ENCODE measurements at regions not wholly inside any gene's neighbourhood (a gene's known extent, or its start where the extent isn't known, plus 50 kb on each side); places are given as distances from the start of the nearest gene placed in this dataset.
A peak's percentile ranks its signal among the peaks of the same experiment; 100 is the strongest.

DNA sequence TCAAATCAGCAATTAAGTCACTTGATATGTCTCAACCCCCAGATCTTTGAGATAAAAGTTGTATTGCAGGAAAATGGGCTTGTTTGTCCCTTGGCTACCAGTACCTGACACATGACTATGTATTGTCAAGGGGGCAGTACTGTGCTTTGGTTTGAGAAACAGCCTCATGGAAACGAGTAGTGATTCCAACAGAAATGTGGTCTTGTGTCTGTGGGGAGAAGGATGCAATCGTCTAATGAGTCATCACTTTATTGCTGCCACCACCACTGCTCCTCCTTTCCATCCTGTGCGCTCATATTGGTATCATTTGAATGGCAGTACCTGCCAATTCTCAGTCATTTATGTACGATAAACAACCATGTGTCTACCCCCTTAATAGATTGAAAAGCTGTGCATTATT lies 72.8 kb upstream of the ARHGAP5 start:
- DNase-seq (ENCODE audit: low read depth): peak; percentile 90

DNA sequence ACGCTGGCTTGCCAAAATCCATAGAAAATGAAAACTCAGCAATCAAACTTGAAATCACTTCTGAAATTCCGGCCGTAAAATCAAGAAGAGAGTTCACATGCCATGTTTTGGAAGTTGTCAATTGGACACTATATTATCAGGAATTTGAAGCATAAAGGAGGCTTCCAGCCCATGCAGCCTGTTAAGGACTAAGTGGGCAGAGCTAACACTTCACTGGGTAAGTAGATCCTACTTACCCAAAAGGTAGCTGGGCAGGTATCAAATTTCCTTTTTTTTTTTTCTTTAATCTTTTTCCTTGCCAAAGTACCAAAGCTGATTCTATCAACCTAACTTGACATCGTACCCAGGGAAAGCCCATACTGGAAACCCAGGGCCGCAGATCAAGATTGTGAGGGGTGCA lies 71.5 kb upstream of the ARHGAP5 start:
- no peak for DNase-seq (ENCODE audit: low read depth)

DNA sequence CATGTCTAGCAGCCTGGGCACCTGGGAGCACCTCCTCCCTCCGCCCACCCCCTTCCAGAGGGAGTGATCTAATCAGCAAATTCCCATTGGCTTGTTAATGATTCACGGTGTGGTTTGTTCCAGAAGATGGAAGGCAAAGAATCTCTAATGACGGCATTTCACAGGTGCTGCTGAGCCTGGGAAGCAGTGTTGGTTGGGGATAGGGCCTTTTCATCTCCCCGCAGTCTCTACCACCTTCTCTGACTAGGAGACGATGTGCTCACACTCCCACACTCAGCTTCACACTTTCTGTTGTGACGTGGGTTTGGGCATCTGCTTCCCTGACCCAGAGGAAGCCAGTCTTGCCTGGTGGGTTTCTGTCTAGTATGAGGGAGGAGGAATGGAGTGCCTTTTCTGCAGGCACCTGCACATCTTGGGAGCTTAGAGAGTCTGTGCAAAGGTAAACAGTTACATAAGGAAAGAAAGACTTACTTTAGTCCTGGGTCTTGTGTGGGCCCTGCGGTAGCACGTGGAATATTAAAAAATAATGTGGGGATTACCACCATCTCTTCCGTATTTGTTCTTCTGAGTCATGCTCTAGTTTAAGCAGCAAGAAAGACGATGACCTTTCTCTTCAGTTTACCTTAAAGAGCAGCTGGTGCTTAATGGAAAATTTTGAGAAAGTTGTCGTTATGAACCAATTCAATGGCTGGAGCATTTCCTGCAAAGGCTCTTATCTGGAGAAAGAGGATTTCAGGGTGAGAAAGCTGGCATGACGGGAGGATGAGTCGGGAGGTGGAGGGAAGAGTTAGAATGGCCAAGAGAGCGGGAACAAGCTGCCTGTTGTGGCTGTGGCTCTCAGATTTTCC lies 70.6 kb upstream of the ARHGAP5 start:
- DNase-seq (ENCODE audit: low read depth): peak; percentile 77

DNA sequence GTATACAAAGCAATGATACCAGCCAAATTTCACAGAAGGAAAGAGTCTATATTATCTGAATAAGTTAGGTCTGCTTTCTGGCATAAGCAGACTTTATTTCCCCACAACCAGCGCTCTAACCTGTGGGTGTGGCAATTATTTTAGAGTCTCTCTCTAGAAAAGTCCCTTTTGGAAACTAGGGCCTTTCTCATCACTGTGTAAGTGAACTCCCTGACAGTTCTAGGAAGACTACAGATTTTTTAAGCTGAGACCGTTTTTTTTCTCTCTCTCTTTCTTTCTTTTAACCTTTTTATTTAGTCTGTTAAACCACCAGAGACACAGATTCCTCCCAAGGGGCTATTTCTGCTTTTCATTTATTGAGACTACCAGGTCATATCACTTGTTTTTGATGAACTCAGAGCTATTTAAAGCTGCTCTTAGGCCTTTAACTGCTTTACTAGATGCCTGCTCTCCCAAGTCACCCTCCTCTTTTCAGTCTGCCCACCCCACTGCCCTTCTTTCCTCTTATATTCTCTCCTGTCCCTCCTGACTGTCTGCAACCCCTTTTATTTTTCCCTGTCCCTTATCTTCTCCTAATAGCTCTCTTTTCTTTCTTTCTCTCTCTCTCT lies 69.2 kb upstream of the ARHGAP5 start:
- DNase-seq (ENCODE audit: low read depth): no peak

DNA sequence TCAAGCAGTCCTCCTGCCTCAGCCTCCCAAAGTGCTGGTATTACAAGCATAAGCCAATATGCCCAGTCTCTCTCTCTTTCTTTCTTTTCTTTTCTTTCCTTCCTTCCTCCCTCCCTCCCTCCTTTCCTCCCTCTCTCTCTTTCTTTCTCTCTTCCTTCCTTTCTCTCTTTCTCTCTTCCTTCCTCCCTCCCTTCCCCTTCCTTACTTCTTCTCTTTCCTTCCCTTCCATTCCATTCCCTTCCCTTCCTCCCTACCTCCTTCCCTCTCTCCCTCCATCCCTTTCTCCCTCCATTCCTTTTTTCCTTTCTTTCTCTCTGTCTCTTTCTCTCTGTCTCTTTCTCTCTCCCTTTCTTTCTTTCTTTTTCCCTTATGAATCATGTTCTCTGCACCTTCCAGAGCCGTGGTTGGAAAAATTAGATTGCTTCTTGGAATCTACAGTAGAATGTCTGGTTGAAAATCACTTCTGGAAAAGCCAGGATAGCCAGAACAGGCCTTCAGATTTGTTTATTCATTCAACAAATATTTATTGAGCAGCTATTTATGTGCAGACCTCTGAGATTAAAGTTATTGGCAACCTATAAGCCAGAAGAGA lies 68.4 kb upstream of the ARHGAP5 start:
- DNase-seq (ENCODE audit: low read depth): no peak

DNA sequence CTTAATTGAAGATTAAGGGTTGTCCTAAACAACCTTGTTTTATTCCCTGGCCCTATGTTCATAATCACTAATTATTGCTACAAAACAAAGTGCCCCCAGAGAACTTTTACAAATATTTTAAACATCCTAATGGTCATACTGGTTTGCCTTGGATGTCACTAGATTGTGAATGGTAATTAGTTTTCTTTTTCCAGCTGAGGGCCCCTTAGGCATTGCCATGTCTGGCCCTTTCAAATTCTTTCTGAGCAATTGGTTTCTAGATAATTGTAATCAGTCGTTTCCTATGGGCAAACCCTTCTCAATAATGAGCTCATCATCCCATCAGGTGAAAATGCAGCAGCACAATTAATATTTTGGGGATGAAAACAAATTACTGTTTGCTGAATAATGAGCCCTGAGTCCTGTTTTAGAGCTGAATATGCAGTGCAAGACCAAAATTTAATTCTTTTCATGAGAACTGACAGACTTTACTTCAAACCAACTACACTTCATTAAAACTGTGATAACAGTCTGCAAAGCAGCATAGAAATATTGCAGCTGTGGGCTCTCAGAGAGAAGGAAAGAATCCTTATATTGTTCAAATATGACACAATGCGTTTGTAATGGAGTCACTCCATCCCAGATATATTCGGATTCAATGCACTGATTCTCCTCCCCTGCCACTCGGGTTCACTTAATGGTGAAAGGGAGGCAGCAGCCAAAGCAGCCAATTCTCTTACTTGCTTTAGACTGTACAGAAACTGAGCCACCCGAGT lies 67.7 kb upstream of the ARHGAP5 start:
- DNase-seq (ENCODE audit: low read depth): no peak

DNA sequence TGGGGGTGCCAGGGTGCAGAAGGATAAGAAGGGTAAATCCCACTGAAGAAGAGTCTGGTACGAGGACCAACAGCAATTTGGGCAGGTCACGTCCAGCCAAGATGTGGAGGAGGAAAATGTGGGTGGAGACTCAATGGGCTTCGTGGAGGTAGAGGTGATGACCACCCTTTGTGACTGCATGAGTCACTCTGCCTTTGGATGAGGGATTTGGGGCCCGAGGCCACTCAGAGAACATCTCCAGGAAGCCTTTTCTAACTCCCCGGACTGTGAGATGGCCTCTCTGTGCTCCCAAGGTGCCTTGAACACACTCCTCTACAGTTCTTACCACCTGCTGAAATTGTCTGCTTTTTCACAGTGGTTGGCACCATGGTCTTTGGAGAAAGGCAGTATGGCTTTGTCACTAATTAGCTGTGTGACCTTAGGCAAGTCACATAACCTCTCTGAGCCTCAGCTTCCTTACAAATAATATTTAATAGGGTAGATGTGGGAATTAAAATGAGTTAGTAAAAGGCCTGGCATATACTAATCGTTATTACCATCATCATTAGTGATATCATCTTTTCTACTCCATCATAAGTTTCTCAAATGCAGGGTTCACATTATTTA lies 67.0 kb upstream of the ARHGAP5 start:
- DNase-seq (ENCODE audit: low read depth): peak; percentile 48

DNA sequence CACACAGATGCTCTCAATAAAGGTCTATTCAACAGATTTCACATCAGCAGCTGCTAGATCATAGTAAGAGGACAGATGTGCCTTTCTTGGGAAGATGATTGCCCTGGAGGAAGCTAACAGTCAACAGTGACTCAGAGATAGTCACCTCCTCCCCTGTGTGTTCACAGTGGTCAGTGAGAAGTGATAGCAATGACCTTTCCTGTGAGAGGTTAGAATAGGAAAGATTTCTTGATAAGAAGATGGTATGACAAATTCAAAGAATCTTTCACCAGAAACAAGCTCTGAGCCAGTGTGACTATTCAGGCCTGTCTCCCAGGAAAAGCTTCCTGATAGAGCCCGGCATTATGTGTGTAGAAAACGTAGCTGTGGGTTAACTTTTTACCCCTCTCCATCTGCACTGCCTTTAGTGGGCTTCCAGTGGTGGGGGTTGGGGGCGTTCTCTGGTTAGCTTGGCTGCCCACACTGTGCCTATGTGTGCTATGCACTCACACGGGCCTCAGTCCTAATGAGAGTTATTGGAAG lies 66.4 kb upstream of the ARHGAP5 start:
- peak; percentile 96 for DNase-seq (ENCODE audit: low read depth)

DNA sequence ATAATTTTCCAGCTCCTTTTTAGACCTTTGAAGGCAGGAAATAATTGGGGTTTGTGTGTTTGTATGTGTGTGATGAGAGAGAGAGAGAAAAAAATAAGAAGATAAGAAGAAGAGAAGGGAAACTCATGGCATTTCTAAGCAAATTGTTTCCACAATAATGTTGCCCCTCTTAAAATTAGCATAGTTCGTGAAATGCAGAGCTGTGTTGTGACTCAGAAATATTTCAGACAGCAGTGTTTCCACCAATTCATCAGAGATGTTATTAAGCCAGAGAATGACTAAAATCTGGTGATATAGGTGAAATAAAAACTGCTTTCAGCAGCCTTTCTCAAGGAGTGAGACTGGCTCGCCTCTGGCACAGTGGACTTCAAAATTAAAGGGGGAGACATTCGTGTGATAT lies 65.9 kb upstream of the ARHGAP5 start:
- DNase-seq (ENCODE audit: low read depth): peak; percentile 43

DNA sequence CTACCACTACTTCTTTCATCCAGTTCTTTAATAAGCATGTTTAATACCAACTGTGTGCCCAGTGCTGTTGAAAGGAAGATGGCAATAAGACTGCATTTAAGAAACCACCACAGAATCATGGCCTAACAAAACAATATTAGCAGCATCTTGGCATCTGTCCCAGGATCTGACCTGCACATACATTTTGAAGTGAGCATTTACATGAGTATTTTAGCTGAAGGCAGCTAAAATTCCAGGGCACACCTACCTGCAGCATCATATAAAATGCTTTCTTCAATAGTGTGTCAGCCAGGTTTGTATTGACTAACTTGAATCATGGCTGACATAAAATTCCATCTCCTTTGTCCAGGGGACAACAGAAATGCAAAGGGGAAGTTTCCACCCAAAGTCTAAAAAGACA lies 65.0 kb upstream of the ARHGAP5 start:
- DNase-seq (ENCODE audit: low read depth): peak; percentile 31

DNA sequence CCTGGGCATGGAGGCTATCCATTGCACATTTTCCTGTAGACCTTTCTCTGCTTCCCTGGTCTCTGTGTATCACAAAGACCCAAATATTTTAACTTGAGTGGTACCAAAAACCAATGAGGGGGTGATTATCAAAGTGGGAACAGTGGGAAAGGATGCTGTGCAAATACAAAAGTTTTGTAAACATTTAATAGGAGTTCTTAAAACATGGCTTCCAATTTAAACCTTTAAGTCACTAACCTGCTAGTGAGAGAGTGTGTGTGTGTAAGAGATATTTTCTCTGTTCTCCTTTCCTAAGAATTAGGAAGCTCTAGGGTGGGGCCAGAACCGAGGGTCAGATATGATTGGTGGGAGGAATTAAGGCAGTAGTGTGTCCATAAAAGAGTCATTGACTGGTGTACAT lies 64.5 kb upstream of the ARHGAP5 start:
- no peak for DNase-seq (ENCODE audit: low read depth)

DNA sequence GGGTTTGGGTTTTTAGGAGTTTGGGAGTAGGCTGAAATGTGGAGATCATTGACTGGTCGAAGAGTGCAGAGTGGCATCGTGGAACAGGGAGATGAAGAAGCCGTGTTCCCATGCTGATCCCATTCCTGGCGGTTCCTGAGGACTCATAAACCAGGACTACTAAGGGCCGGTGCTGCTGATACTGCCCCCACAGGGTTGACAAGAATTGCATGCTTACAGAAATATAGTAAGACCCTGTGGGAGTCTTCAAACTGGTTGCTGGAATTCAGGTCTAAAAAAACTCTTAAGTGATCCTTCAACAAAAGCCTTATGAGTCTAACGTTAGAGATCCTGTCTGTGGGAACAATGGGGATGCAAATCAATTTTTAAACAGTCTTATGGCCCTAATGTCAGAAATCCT lies 64.0 kb upstream of the ARHGAP5 start:
- no peak for DNase-seq (ENCODE audit: low read depth)

DNA sequence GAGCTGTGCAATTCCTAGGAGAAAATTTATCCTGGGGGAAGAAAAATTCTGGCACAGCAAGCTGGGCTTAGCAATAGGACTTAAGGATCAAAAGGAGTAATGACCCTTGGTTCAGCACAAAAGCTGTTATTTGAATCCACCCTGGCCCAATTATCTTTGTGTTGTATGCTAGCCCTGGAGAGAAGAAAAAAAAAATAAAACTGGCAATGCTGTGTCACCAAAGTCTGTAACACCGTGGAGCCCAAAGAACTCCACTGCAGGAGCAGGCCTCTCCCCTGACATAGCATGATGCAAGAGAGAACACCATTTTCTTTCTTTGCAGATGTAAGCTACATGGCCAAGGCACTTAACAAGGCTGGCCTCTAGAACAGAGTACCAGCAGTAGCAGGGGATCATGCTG lies 63.0 kb upstream of the ARHGAP5 start:
- no peak for DNase-seq (ENCODE audit: low read depth)

DNA sequence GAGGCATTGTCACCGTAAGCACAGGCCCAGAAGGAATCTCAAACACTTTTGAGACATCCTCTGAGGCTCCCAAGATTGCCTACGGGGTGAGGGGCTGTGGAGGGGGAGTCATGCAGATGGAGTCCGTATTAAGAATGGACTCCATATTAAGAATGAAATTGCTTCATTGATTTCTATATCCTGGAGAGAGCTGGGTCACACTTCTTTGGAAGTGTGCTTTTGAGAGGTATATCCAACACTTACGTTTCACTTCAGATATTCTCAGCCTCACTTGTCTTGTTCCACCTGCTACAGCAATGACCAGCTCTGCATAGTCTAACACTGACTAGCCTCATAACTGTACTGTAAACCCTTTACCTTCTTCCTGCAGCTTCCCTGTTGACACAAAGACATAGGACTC lies 62.6 kb upstream of the ARHGAP5 start:
- no peak for DNase-seq (ENCODE audit: low read depth)

DNA sequence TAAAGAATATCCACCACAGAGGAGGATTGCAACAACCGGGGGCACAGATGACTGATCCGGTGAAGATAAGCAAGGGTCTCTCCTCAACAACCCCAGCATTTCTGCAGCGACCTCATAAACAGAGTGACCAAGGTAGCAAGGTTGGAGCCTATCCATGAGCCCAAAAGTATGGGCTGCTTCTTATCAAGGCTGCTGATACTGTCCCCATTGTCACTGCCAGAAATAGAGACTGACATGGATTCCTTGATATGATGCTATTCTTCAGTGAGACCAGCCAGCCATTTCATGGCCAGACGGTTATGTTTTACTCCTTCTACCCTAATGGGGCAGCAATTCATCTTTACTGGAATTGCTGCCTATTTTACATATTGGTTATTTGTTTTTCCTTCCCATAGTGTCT lies 61.9 kb upstream of the ARHGAP5 start:
- DNase-seq (ENCODE audit: low read depth): no peak

DNA sequence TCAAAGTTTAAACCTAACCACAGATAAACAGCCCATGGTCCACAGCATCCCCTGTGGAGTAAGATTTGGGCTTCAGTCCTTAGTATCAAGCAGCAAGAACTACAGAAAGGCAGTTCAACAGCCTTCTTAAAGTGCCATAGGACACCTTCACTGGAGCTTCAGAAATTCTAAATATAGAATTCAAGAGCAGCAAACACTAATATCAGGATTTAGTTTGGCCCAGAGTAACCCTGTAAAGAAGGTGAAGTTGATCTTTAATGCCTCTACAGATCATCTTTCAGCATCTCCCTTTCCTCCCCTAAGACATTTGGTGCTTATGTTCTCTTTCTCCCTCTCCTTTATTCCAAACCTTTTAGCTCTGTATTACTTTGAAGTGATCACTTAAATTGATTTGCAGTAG lies 59.5 kb upstream of the ARHGAP5 start:
- no peak for DNase-seq (ENCODE audit: low read depth)

DNA sequence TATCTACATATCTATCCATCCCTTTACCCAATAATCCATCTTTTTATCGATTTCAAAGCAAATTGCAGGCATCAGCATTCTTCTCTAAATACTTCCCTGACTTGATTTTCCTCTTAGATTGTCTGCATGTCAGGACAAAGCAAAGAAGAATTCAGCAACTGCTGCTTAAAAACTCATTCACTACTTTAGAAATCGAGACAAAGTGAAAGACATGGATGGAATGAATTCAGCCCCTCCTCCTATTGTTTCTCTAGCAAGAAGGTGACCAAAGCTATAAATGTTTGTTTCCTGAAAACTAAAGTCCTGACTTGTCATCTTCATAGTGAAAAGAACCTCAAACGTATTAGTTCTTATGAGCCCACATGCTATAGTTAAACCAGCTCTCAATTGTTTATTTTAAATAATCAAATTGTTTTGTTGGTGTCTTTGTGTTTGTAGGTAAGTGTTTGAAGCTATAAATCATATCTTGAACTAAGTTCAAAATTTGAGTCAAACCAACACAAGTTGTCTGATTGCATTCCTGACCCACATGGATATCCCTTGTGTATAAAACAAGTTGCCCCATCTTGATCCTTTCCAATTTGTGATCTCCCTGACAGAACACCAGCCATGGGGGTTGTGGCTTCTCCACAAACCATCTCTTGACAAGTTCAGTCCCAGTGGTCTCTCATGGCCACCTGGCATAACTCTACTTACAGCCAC lies 58.6 kb upstream of the ARHGAP5 start:
- DNase-seq (ENCODE audit: low read depth): no peak

DNA sequence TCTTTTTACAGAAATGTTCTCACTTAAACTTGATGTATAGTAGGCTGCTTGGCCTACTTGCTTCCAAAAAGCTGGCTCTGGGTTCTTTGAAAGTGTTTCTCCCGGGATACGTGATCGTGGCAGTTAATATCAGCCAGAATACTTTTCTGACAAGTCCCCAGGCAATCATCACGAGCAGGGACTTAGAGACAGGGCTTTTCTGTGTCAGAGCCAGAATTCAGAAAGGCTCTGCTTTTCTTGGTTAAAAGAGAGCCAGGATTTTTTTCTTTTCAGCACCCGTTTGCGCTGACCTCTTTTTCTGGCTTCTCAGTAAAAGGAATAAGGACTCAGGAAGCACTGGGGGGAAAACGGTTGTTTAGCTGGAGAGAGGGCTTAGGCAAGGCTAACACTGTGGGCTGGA lies 57.8 kb upstream of the ARHGAP5 start:
- no peak for DNase-seq (ENCODE audit: low read depth)

DNA sequence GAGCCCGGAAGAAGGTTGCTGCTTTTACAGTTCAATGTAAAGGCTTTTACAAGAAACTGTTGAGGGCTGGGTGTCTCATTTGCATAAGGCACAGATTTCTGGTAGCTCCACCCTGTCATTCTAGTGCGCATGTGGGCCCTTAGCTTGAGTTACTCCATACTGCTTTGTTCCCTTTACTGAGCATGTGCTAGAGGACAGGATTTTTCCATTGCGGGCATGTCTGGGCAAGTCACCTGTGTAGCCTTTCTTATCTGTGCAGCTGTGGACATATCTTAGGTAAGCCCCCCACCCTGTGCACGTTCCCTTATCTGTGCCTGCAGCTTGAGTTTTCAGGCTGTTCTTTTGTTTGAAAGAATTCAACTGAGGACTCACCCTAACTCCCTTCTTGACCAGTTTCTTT lies 56.2 kb upstream of the ARHGAP5 start:
- no peak for DNase-seq (ENCODE audit: low read depth)

DNA sequence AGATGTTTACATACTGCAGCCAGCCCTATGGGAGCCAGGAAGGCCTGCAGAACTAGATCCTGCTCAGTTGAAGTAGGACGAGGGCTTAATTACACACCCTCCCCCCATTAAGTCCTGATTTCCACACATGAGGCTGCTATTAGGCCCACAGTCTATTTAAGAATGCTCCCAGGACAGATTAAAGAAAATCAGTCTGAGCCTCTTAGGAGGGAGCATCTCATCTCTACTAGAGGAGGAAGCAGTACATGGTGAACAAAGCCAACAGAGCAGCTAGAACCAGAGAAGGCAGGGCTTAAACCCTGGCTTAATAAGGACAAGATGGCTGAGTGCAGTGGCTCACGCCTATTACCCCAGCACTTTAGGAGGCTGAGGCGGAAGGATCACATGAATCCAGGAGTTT lies 55.8 kb upstream of the ARHGAP5 start:
- no peak for DNase-seq (ENCODE audit: low read depth)

DNA sequence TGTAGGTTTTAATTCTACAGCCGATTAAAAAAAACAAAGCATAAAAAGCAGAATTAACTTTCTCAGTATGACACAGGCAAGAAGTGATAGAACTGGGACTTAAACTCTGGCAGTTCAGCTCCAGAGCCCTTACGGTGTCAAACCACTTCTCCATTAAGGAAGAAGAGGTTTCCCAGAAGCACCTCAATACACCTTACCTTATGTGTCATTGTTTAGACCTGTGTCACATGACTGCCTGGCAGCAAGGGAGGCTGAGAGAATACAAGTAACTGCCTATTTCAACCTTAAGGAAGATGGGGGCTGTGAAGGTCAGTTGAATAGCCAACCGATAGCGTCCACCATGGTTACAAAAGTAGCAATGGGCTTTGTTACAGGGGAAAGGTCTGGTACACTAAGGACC lies 54.6 kb upstream of the ARHGAP5 start:
- DNase-seq (ENCODE audit: low read depth): no peak

Data from M059J (cell line).